GM21367 (cell line): ENCODE measurements at regions not wholly inside any gene's neighbourhood (a gene's known extent, or its start where the extent isn't known, plus 50 kb on each side); places are given as distances from the start of the nearest gene placed in this dataset.
"Not testable (repeated sequence)": the region's sequence is repeated elsewhere in the genome, so short reads cannot be mapped to it uniquely, and the experiment has no call there.

Experiments used
- ATAC-seq: cut with Tn5 transposase; IDR thresholded peaks from one replicate; pipeline ENCODE4 v1.9.1; 2021; ENCODE audit not compliant: unreplicated experiment

DNA sequence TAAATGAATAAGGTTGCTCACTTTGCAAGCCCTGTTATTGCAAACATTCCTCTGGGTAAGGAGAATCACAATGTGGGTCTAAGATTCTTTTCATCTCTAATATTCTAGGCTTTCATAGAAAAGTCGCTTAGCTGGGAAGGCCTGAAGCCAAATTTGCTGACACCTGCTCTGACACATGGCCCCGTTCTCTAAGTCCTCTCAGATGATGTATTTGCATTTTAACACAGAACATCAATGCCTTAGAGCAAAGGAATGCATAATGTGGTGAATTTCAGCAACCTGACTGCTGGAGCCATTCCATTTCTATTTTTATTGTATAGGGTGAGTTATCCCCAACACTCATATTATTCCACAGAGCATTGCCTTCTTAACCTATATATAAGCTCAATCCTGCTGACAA, 682.1 kb upstream of the NRP1 start:
- ATAC-seq = no peak

- ATAC-seq = no peak
These were observed 681.2 kb upstream of the NRP1 start for GRCh38 chr10:34015700-34016099.

- no peak for ATAC-seq
These were observed 678.8 kb upstream of the NRP1 start for GRCh38 chr10:34013235-34013634.

GRCh38 chr10:34010891-34011290, 676.4 kb upstream of the NRP1 start:
- no peak for ATAC-seq

DNA sequence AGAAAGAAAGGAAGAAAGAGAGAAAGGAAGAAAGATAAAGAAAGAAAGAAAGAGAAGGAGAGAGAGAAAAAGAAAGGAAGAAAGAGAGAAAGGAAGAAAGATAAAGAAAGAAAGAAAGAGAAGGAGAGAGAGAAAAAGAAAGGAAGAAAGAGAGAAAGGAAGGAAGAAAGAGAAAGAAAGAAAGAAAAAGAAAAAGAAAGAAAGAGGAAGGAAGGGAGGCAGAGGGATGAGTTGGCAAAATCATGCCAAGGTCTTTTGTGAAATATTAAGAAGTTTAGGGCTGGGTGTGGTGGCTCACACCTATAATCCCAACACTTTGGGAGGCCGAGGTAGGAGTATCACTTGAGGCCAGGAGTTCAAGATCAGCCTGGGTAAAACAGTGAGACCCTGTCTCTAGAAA, 675.8 kb upstream of the NRP1 start:
- ATAC-seq = not testable (repeated sequence)

- no peak for ATAC-seq
These were observed 674.2 kb upstream of the NRP1 start for GRCh38 chr10:34008656-34009055.

- no peak for ATAC-seq
These were observed 672.0 kb upstream of the NRP1 start for GRCh38 chr10:34006471-34006870.

GRCh38 chr10:34003561-34003960, 669.1 kb upstream of the NRP1 start:
- ATAC-seq = no peak

GRCh38 chr10:34002896-34003295, 668.4 kb upstream of the NRP1 start:
- ATAC-seq = no peak

GRCh38 chr10:34001831-34002230, 667.4 kb upstream of the NRP1 start:
- no peak for ATAC-seq

DNA sequence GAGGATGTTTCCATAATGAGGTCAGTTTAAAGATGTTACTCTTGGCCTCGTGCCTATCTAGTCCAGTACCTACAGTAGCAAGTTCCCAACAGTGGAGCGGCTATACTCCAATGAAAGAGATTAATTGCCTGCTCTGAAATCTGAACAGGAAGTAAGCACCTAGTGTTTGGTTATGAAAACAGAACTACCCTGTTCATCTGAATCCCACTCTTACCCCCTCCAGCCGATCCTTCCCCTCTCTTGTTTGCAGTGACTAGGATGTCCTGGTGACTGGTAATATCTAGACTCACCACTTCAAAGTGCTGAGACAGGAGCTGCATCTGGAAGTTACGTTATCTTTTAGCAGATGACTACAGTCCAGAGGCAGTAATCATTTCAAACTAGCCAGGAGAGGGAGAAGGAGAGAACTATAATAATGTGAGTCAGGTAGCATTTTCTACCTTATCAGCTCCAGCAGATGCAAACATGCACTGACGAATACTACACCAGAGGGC, 666.7 kb upstream of the NRP1 start:
- no peak for ATAC-seq

DNA sequence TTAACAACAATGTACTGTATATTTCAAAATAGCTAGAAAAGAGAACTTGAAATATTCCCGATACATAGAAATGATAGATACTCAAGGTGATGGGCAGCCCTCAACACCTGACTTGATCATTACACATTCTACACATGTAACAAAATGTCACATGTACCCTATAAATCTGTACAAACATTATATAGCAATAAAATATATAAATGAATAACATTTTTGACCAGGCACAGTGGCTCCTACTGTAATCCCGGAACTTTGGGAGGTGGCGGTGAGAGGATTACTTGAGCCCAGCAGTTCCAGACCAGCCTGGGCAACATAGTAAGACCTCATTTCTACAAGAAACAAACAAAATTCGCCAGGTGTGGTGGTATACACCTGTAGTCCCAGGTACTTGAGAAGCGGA, 659.5 kb upstream of the NRP1 start:
- no peak for ATAC-seq

DNA sequence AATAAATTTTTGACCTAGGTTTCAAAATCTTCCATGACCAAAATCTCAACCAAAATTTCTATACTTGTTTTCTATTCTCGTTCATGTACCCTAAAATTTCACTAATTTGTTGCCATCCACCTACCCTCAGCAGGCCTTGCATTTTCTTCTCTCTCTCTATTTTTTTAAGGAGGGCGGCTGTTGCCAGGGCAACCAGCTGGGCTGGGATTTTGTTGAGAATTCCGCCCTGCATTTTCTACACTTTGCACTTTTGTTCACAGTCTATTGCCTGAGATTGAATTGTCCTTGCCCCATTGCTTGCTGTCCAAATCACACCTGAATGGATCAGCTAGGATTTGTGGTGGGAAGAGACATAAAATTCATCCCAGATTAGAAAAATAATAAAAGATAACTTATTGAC, 657.5 kb upstream of the NRP1 start:
- ATAC-seq = no peak

DNA sequence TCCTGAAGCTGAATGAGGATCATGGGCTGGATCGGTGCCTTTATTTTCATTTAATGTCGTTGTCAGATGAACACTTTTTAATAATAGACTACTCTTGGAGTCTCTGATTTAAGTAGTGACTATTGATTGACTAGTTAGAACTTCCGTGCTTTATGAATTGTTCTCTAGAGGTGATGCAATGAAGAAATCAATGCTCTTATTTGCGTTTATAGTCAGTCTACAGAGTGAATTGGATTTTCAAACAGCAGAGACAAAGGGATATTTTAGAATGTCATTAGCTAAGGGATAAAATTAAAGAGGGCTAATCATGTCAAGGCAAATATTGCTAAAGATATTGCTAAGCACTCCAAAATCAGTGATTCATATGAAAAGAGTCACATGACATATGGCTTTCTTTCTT, 652.0 kb upstream of the NRP1 start:
- no peak for ATAC-seq

GRCh38 chr10:33986016-33986415, 651.5 kb upstream of the NRP1 start:
- ATAC-seq = no peak

DNA sequence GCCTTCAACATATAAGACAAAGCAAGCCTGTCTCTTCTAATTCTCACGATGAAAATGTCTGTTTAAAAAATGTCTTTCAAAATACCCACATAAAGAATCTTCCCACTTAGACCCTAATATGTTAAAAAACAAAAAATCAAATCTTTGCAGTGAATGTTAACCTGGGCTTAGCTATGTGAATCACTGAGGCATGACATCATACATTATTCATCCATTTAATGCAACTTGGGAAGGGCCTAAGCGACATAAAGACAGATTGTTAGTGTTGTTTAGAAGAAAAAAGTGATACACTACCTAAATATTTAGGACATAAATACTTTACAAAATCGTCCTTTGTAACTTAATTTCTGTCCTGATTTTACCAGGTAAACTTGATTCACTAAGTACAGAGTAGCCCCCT, 648.5 kb upstream of the NRP1 start:
- ATAC-seq = no peak

GRCh38 chr10:33981301-33981700, 646.8 kb upstream of the NRP1 start:
- ATAC-seq = no peak

DNA sequence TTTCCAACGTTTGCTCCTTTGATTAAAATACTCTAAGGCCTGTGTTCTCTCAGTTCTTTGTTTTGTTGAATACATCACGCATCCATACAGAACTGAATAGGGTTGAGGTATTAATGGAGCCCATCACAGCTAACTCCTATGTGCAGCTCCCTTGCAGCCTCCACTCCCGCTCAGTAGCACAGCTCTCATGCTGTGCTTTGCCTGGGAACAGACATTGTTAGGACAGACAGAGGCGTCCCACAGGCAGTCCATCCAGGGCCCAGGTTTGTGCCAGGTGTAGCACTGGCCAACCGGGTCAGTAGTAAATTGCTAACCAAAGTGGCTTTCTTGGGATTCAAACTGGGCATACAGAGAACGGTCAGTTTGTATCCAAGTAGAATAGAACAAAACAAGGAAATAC, 644.7 kb upstream of the NRP1 start:
- ATAC-seq = no peak

- no peak for ATAC-seq
These were observed 641.0 kb upstream of the NRP1 start for GRCh38 chr10:33975481-33975880.

DNA sequence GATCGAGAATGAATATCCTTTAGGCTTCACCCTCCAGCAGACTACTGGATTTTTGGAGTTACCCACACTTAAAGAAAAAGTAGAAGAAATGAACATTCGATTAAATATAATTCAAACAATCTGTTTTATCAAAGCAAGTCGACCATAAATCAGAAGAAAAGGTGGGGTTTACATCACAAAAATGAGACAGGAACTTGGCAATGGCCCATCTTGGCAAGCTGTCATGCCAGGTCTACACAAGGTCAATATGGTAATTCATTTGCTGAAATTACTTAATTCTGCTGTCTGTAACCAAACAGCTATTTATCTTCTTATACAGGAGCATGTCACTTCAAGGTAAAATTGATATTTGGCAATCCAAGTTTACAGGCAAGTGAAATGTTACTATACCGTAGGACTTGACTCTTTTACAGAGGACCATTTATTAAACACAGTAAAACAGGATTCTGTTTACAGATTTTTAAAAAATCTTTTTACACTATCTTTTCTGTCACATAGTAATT, 640.6 kb upstream of the NRP1 start:
- no peak for ATAC-seq

DNA sequence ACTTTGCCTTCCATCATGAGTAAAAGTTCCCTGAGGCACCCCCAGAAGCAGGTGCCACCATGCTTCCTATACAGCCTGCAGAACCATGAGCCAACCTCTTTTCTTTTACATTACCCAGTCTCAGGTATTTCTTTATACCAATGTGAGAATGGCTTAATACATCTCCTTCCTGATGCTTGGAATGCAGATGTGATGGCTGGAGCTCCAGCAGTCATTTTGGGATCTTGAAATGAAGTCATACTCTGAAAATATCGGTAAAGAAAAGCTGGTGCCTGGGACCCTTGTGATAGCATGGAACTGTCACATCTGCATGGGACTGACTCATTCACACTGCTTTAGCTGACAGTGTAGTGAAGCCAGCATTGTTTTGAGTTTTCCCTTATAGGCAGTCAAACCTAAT, 634.5 kb upstream of the NRP1 start:
- no peak for ATAC-seq

- ATAC-seq = no peak
These were observed 633.2 kb upstream of the NRP1 start for GRCh38 chr10:33967606-33968120.

DNA sequence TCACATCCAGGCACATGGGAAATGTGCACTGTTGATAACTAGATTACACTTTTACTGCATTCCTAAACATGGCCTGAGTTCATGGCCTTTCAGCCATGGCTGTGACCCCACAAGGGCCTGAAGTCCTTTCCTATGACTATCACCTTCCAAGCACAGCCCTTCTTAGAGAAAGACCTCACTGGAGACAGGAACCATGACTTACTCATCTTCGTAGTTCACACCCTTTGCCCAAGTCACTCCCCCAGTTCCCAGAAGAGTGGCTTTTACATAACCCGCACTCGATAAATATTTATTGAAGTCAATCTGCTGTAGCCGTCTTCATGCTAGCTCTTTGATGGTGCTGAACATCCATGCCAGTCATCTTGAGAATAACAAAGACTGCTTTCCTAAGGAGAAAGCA, 632.5 kb upstream of the NRP1 start:
- no peak for ATAC-seq
